ENCODE measurements at regions not wholly inside any gene's neighbourhood (a gene's known extent, or its start where the extent isn't known, plus 50 kb on each side); places are given as distances from the start of the nearest gene placed in this dataset.

GRCh38 chr11:45436118-45436517, 150.0 kb upstream of the SYT13 start:
- TF ChIP-seq, protein P1, sequence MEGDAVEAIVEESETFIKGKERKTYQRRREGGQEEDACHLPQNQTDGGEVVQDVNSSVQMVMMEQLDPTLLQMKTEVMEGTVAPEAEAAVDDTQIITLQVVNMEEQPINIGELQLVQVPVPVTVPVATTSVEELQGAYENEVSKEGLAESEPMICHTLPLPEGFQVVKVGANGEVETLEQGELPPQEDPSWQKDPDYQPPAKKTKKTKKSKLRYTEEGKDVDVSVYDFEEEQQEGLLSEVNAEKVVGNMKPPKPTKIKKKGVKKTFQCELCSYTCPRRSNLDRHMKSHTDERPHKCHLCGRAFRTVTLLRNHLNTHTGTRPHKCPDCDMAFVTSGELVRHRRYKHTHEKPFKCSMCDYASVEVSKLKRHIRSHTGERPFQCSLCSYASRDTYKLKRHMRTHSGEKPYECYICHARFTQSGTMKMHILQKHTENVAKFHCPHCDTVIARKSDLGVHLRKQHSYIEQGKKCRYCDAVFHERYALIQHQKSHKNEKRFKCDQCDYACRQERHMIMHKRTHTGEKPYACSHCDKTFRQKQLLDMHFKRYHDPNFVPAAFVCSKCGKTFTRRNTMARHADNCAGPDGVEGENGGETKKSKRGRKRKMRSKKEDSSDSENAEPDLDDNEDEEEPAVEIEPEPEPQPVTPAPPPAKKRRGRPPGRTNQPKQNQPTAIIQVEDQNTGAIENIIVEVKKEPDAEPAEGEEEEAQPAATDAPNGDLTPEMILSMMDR (IDR thresholded peaks at IDR 0.05): no peak
- TF ChIP-seq POLR2A (IDR thresholded peaks at IDR 0.05): no peak

Measured in heart left ventricle (tissue), 13 donors.